Heart left ventricle (tissue), 16 donors: ENCODE measurements at regions not wholly inside any gene's neighbourhood (a gene's known extent, or its start where the extent isn't known, plus 50 kb on each side); places are given as distances from the start of the nearest gene placed in this dataset.

ENCODE experiments used
- ATAC-seq, 4 donors: fragments of 200-7000 bp; cut with Tn5 transposase; one replicate each; pipeline ENCODE4 v1.9.1; 2020 to 2022; ENCODE audit warnings: moderate library complexity in 4 of 4, mild to moderate bottlenecking in 3 of 4, moderate number of reproducible peaks in 1 of 4
- DNase-seq, 5 donors: peaks; one replicate each; pipeline ENCODE4 v3.0.0-alpha.2; 2020
- H3K27ac ChIP-seq, 12 donors: fragments of 200-600 bp; sonication (generic) in 4 of 12; one replicate each; pipeline versions ENCODE4 v1.5.0 to v1.8.0; 2016 to 2022; ENCODE audit warnings: mild to moderate bottlenecking in 2 of 12
- H3K27me3 ChIP-seq, 9 donors: fragments of 200-600 bp; sonication (generic) in 2 of 9; one replicate each; pipeline versions ENCODE4 v1.5.1 to v1.8.0; 2016 to 2022; ENCODE audit warnings: mild to moderate bottlenecking in 3 of 9
- H3K36me3 ChIP-seq, 9 donors: fragments of 200-600 bp; sonication (generic) in 2 of 9; one replicate each; pipeline versions ENCODE4 v1.5.0 to v1.8.0; 2018 to 2022; ENCODE audit warnings: mild to moderate bottlenecking in 2 of 9
- H3K4me1 ChIP-seq, 12 donors: fragments of 200-600 bp; sonication (generic) in 4 of 12; one replicate each; pipeline versions ENCODE4 v1.5.0 to v1.8.0; 2016 to 2022; ENCODE audit warnings: mild to moderate bottlenecking in 3 of 12
- H3K4me3 ChIP-seq, 12 donors: fragments of 200-600 bp; sonication (generic) in 4 of 12; one replicate each; pipeline versions ENCODE4 v1.5.0 to v1.8.0; 2017 to 2022; ENCODE audit warnings: mild to moderate bottlenecking in 9 of 12, moderate library complexity in 4 of 12
- H3K9me3 ChIP-seq, 12 donors: fragments of 200-600 bp; sonication (generic) in 4 of 12; one replicate each; pipeline versions ENCODE4 v1.5.0 to v1.8.0; 2016 to 2022; ENCODE audit warnings: mild to moderate bottlenecking in 1 of 12
- CTCF ChIP-seq, 12 donors: fragments of 200-600 bp; sonication (generic) in 4 of 12; IDR thresholded peaks; one replicate each; pipeline versions ENCODE4 v1.5.0 to v1.8.0; 2018 to 2022; ENCODE audit warnings: antibody characterized with exemption in 12 of 12, mild to moderate bottlenecking in 5 of 12
- POLR2A ChIP-seq, 2 donors: fragments of 450-650 bp; IDR thresholded peaks; one replicate each; pipeline ENCODE4 v1.6.1; 2017; ENCODE audit warnings: antibody characterized with exemption in 2 of 2, mild to moderate bottlenecking in 2 of 2, moderate library complexity in 2 of 2
- WGBS, 4 donors: extraction: QIAGEN DNeasy Blood & Tissue Kit in 2 of 4; methylation state at CpG; one replicate each; pipeline versions ENCODE4 v1.1.5 to v1.1.7; 2013 to 2018; 5-methylcytosine and 5-hydroxymethylcytosine counted together
- intact Hi-C, 10 donors: fragments of 100-400 bp; cut with DNase I; formaldehyde crosslinking; loops; one replicate each; pipeline versions ENCODE4 v1.11.1 to v1.14.2; 2022
- donor health status: ischemic (EF 13 %, LVEDD 7.1; RV severe dilation, severe dysfunction).
- donor health status: healthy with polysubstance abuse.
- donor health status: DM: no; HTN: yes; CAD: no.
- donor health status: DM: no; HTN: no; CAD: no.
- donor health status: ischemic (EF 25% LVEDD 6.9; RV normal size, moderate dysfunction).
- donor health status: ischemic (EF 25% LVEDD 5.7; RV mildly dilated, moderate dysfunction).
- donor health status: healthy.
- donor health status: DM: yes; HTN: yes; CAD: no.
- donor health status: ischemic (EF 35%, LVEDD 5.7; RV mildly dilated, moderate dysfunction).
- donor health status: nonischemic (EF 11% LVEDD 7.7; RV severe dilation, severe dysfunction).
- donor health status: DM: yes; HTN: yes; CAD: no.
- donor health status: PGD.
- donor health status: ischemic (EF 29% LVEDD 5.4; RV normal size, mild dysfunction).
- donor health status: nonischemic (EF 23%, LVEDD 6.1; RV moderate dilation, normal function).

DNA sequence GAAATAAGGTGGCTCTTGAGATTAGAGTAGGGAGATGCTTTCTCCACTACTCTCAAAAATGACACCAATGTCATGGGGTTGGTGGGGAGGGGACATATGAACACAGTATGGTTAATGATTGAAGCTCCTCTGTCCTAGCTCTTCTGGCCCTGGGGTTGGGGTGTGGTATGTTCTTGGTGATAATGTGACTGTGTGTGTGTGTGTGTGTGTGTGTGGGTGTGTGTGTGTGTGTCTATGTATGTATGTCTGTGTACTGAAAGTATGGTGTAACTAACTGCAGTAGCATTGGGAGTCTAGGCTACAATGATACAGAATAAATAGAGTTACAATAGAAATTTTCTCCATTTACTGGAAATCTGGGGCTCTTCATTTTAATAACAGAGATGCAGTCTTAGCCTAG is 121.0 kb upstream of the CD180 start:
- Histone ChIP-seq H3K27ac (no peak overlapping the region), H3K9me3 (peaks cover 0 to 15% (median 0%) of the 10 kb centered on the region in 12 donors), H3K4me1 (peaks cover 0 to 19% (median 0%) of the 10 kb centered on the region in 12 donors), H3K4me3 (no peak overlapping the region), H3K36me3 (no peaks in the 10 kb centered on the region), H3K27me3 (no peaks in the 10 kb centered on the region)
- TF ChIP-seq CTCF (IDR thresholded peaks at IDR 0.05) (no peak), POLR2A (IDR thresholded peaks at IDR 0.05) (no peak)
- intact Hi-C loops: no loop called here
- ATAC-seq (no peak), DNase-seq (no peak)

- WGBS, 4 donors: 95 to 100% (median 97%) methylated on average over 1 of the region's 1 CpG
- Histone ChIP-seq H3K27ac (no peak overlapping the region), H3K27me3 (no peaks in the 10 kb centered on the region), H3K4me1 (peaks cover 0 to 19% (median 0%) of the 10 kb centered on the region in 12 donors), H3K9me3 (peaks cover 0 to 18% (median 0%) of the 10 kb centered on the region in 12 donors), H3K36me3 (no peaks in the 10 kb centered on the region), H3K4me3 (no peak overlapping the region)
- DNase-seq (no peak), ATAC-seq (no peak)
- intact Hi-C loops: no loop called here
- no peak for TF ChIP-seq POLR2A (IDR thresholded peaks at IDR 0.05)
- no peak for TF ChIP-seq CTCF (IDR thresholded peaks at IDR 0.05)
These were observed 120.1 kb upstream of the CD180 start for GRCh38 chr5:67316695-67317094.

- DNase-seq (no peak), ATAC-seq (peak in 3 of 4 donors; percentile 39 to 64 (median 54))
- intact Hi-C loops: no loop called here
- Histone ChIP-seq H3K27me3 (no peaks in the 10 kb centered on the region), H3K36me3 (no peaks in the 10 kb centered on the region), H3K27ac (peak overlapping the region in 4 of 12 donors; percentile 15 to 80 (median 32)), H3K4me3 (no peak overlapping the region), H3K4me1 (peaks cover 0 to 19% (median 0%) of the 10 kb centered on the region in 12 donors), H3K9me3 (peaks cover 0 to 18% (median 0%) of the 10 kb centered on the region in 12 donors)
- TF ChIP-seq CTCF (IDR thresholded peaks at IDR 0.05) (no peak), POLR2A (IDR thresholded peaks at IDR 0.05) (no peak)
- 55 to 74% (median 66%) methylated on average over 7 of the region's 7 CpGs for WGBS, 4 donors
These were observed 118.7 kb upstream of the CD180 start for GRCh38 chr5:67315082-67315989.

DNA sequence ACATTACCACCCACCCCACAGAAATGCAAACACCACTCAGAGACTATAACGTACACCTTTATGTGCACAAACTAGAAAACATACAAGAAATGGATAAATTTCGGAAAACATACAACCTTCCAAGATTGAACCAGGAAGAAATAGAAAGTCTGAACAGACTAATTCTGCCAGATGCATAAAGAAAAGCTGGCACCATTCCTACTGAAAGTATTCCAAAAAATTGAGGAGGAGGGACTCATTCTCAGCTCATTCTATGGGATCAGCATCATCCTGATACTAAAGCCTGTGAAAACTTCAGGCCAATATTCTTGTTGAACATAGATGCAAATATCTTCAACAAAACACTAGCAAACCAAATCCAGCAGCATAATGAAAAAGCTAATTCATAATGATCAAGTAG is 115.1 kb upstream of the CD180 start:
- no peak for ATAC-seq
- WGBS, 4 donors: 92 to 97% (median 93%) methylated on average over 2 of the region's 2 CpGs
- Histone ChIP-seq H3K4me1 (peaks cover 0 to 26% (median 0%) of the 10 kb centered on the region in 12 donors), H3K4me3 (no peak overlapping the region), H3K9me3 (peaks cover 0 to 18% (median 0%) of the 10 kb centered on the region in 12 donors), H3K36me3 (no peaks in the 10 kb centered on the region), H3K27me3 (no peaks in the 10 kb centered on the region), H3K27ac (no peak overlapping the region)
- DNase-seq: no peak
- intact Hi-C loops: no loop called here
- TF ChIP-seq CTCF (IDR thresholded peaks at IDR 0.05): no peak
- TF ChIP-seq POLR2A (IDR thresholded peaks at IDR 0.05): no peak
